Right kidney (tissue), 1 donor: ENCODE measurements at regions not wholly inside any gene's neighbourhood (a gene's known extent, or its start where the extent isn't known, plus 50 kb on each side); places are given as distances from the start of the nearest gene placed in this dataset.
A peak's percentile ranks its signal among the peaks of the same experiment; 100 is the strongest.

Source experiments
- DNase-seq: peaks from one replicate; pipeline ENCODE4 v3.0.0-alpha.2; 2016

- peak; percentile 56 for DNase-seq
Observed at GRCh38 chr12:3990501-3991280, 117.5 kb upstream of the PARP11 start.

- DNase-seq: no peak
Observed at GRCh38 chr12:3989218-3989550, 116.0 kb upstream of the PARP11 start.

- no peak for DNase-seq
Observed at GRCh38 chr12:3988519-3989217, 115.5 kb upstream of the PARP11 start.

GRCh38 chr12:3987571-3987970 is 114.4 kb upstream of the PARP11 start:
- DNase-seq: no peak

- DNase-seq: no peak
Observed at GRCh38 chr12:3980504-3981272, 107.5 kb upstream of the PARP11 start.

- no peak for DNase-seq
Observed at GRCh38 chr12:3977621-3978020, 104.4 kb upstream of the PARP11 start.

- DNase-seq: no peak
Observed at GRCh38 chr12:3976351-3976938, 103.2 kb upstream of the PARP11 start.

GRCh38 chr12:3975652-3976051 is 102.5 kb upstream of the PARP11 start:
- DNase-seq: no peak

- no peak for DNase-seq
Observed at GRCh38 chr12:3974883-3975282, 101.7 kb upstream of the PARP11 start.

GRCh38 chr12:3973973-3974644 is 100.9 kb upstream of the PARP11 start:
- DNase-seq: no peak

GRCh38 chr12:3973269-3973884 is 100.2 kb upstream of the PARP11 start:
- DNase-seq: no peak

- DNase-seq: no peak
Observed at GRCh38 chr12:3972576-3972975, 99.4 kb upstream of the PARP11 start.

- no peak for DNase-seq
Observed at GRCh38 chr12:3968523-3968922, 95.3 kb upstream of the PARP11 start.

GRCh38 chr12:3967556-3968160 is 94.5 kb upstream of the PARP11 start:
- DNase-seq: no peak

- no peak for DNase-seq
Observed at GRCh38 chr12:3966376-3966775, 93.2 kb upstream of the PARP11 start.

GRCh38 chr12:3965046-3965445 is 91.8 kb upstream of the PARP11 start:
- DNase-seq: no peak

- no peak for DNase-seq
Observed at GRCh38 chr12:3964439-3964838, 91.2 kb upstream of the PARP11 start.

- peak; percentile 14 for DNase-seq
Observed at GRCh38 chr12:3962631-3963483, 89.7 kb upstream of the PARP11 start.

- DNase-seq: no peak
Observed at GRCh38 chr12:3961591-3961990, 88.4 kb upstream of the PARP11 start.

GRCh38 chr12:3959799-3960560 is 86.8 kb upstream of the PARP11 start:
- no peak for DNase-seq
